HG03558 (cell line): ENCODE measurements at regions not wholly inside any gene's neighbourhood (a gene's known extent, or its start where the extent isn't known, plus 50 kb on each side); places are given as distances from the start of the nearest gene placed in this dataset.
"Not testable (repeated sequence)": the region's sequence is repeated elsewhere in the genome, so short reads cannot be mapped to it uniquely, and the experiment has no call there.

Source experiments
- ATAC-seq: cut with Tn5 transposase; IDR thresholded peaks from one replicate; pipeline ENCODE4 v1.9.1; 2021; ENCODE audit warnings: moderate number of reproducible peaks; ENCODE audit not compliant: unreplicated experiment; ENCODE audit errors: extremely low read depth

DNA sequence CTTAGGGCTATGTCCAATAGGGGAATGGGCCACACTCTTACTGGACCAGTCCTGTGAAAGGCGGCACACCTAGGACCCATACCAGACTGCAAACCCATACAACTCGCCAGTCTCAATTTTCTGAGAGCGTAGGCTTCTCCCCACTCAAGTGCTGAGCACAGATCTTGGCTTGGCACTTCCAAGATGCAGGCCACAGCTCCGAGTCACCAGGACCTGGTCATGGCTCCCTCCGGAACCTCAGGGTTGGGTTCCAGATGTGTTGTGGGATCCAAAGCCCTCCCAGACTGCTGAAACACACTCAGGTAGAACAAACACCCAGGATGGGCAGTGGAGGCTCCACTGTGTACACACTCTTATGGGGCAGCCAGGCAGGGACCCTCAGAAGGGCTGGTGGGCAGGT lies 103.3 kb downstream of the TMEM144 start:
- ATAC-seq = no peak

DNA sequence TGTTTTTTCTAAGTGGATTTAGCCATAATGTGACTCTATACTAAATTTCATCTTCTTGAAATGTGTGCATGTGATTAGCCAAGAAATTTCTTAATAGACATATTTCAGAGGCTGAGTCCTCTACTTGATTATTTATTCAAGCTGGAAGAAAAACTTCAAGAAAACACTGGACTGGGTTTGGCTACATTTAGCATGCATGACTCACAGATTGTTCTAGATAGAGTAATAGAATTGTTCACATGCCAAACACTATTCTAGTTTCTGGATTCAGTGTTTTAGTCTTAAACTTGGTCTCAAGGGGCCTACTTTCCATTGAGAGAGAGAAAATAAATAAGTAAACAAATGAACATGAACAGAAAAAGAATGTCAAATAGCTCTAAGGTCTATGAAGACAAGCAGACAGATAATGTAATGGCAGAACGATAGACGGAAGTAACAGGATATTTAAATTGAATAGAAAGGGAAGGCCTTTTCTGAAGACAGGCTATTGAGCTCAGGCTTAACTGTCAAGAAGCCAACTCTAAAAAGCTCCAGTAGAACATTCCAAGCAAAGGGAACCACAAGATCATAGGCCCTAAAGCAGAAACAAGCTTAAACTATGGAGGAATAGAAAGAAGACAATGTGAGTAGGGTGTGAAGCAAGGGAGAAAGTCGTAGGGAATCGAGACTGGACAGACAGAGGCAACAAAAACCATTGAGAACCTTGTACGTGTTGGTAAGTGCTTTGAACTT lies 104.6 kb downstream of the TMEM144 start:
- no peak for ATAC-seq

DNA sequence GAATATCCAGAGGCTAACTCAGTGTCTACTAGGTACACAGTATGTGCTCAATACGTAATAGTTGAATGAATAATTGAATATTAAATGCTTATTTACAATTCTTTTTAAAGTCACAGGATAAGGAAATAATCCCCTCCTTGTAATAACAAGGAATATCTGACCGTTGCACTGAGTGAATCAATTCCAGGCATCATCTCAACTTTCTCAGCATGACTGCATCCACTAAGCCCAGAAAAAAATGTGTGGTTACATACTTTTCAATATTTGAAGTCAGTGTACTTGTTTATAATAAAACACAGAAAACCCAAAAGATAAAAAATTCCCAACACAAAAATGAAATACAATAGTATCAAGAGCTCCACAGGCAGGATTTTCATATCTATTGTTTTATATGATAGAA lies 105.4 kb downstream of the TMEM144 start:
- ATAC-seq = no peak

DNA sequence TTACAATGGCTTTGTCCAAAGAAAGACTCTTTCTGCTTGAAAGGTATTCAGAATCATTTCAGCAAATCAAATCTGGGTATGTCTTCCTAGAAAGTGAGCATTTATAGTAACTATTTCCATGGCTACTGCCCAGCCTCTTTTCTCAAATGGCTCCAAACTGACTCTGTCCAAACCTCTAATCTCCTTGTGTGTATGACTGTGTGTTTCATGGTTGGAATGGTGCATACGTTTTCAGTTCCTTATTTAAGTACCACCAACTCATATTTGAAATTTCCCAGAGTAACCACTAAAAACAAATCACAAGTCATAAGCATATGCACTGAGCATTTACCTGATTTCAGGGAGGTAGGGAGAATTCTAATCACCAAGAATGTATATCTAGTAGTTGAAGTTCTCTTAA lies 106.0 kb downstream of the TMEM144 start:
- peak; percentile 45 for ATAC-seq

DNA sequence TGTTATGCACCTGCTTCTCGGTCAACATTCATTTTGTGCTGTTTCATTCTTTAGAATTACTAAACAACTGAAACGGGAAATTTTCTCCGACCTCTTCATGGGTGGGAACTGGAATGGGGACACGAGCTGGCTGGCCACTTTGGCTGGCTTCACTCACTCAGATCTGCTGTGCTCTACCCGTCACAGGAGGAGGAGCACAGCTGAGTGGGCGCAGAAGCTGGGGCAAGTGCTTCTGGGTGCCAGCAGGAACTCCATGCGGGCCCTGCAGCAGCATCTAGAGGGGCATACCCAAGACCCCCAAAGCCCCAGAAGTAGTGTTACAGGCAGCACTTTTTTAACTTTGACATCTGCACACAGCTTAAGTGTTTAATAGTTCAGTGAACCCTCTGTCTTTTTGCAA lies 109.6 kb downstream of the TMEM144 start:
- ATAC-seq = no peak

DNA sequence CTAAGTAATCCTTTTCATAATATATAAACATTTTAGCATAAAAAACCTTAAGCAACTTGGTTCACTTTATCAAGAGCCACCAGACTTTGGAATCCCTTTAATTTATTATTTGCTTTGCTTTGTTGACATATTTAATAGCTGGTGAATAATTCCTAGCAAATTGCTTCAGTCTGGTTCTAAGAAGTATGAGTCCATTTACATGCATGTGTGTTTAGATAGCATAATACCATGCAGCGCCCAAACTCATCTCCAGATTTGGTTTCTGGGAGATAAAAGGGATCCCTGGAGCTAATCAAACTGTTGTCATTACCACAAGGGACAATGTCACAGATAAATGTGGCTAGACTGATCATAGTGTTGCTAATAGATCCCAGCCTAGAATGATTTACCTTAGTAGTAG lies 111.8 kb downstream of the TMEM144 start:
- ATAC-seq = no peak

DNA sequence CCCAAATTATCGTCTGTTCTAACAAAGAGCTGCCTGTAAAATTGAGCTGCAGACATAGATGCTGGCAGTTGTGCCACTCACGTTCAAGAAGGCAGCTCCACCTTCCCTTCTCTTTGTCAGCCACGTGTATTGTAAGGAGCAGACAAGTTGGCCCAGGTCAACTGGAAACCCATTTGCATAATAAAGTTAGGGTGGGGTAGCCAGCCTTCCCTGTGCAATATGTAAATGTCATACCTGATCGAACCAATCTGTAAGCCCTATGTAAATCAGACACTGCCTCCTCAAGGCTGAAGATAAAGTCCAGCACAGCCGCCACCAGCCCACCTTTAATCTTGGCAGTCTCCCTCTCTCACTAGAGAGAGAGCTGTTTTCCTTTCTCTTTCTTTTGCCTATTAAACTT lies 117.2 kb downstream of the TMEM144 start:
- no peak for ATAC-seq

DNA sequence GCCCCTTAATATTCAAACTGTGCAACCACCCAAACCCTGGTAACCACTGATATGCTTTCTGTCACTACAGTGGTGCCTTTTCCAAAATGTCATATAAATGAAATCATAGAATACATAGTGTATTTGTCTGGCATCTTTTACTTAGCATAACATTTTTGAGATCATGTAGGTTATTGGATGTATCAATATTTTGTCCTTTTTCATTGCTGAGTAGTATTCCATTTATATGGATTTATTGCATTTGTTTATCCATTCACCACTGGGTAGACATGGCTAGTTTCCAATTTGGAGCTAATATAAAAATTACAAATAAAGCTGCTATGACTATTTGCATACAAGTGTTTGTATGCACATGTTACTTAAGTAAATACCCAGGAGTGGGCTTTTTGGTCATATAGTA lies 121.6 kb downstream of the TMEM144 start:
- no peak for ATAC-seq

DNA sequence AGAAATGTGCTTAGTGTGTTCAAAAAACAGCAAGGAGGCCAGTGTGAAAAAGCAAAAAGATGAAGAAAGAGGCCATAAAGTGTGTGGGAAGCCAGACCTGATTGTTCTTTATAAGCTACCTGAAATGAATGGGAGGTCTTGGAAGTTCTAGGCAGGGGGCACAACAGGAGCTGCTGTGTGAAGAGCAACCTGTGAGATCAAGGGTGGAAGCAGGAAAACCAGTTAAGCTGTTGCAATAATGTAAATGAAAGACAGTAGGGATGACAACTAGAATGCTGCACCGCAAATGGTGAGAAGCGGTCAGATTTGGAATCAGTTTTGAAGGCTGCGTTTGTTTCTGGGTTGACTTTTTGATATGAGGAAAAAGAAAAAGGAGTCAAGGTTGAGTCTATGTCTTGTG lies 123.5 kb downstream of the TMEM144 start:
- ATAC-seq = no peak

DNA sequence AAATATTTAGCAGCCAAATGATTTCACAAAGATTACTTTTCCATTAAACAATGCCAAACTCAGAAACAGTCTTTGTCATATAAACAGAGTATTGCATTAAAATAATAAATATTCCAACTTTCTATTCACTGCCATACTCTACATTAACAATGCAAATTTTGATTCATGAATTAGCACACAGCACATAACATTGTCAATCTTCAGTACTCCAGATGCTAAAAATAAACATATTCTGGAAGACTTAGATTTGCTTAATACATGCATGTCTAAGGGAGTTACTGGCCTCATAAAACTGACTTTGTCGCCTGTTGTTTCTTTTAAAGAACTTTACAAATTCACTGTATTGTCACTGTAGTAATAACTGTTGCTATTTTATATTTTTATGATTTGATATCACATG lies 131.6 kb downstream of the TMEM144 start:
- no peak for ATAC-seq

DNA sequence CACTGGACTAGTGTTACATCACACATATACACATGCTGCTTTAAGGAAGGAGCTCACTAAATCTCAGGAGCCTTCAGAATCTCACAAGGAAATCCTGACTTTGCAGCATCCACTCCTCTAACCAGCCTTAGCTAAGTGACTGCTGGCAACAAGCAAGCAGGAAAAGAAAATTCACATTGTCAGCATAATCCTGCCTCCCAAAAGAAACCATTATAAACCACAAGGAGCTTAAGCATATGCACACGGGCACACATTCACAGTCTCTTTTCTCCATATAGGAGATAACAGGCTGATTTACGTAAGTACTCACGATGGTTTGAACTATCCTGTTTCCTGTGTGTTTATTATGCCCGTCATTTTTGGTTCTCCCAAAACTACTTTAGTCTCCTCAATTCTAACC lies 136.3 kb downstream of the TMEM144 start:
- ATAC-seq = no peak

DNA sequence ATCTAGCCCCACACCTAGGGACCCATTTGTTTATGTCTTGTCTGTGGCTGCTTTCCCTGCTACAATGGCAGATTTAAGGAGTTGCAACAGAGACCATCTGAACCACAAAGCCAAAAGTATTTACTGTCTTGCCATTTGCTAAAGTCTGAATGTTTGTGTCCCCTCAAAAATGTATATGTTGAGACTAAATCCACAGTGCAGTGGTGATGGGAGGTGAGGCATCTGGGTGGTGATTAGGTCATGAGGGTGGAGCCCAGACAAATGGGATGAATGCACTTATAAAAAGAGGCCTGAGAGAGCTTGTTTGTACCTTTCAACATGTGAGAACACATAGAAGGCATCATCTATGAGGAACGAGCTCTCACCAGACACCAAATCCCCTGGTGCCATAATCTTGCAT lies 137.3 kb downstream of the TMEM144 start:
- no peak for ATAC-seq

DNA sequence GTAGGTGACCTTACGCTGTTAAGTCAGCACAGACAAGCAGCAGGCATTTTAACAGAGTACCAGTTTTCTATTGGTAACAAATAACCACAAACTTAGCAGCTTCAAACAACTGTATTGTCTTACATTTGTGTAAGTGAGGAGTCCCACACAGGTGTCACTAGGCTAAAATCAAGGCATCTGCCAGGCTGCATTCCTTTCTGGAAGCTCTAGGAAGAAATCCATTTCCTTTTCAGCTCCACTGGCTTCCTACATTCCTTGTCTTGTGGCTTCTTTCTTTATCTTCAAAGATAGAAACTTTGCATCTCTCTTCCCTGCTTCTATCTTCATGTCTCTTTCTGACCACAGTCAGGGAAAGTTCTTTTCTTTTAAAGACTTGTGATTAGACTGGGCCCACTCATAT lies 139.9 kb downstream of the TMEM144 start:
- ATAC-seq = no peak

DNA sequence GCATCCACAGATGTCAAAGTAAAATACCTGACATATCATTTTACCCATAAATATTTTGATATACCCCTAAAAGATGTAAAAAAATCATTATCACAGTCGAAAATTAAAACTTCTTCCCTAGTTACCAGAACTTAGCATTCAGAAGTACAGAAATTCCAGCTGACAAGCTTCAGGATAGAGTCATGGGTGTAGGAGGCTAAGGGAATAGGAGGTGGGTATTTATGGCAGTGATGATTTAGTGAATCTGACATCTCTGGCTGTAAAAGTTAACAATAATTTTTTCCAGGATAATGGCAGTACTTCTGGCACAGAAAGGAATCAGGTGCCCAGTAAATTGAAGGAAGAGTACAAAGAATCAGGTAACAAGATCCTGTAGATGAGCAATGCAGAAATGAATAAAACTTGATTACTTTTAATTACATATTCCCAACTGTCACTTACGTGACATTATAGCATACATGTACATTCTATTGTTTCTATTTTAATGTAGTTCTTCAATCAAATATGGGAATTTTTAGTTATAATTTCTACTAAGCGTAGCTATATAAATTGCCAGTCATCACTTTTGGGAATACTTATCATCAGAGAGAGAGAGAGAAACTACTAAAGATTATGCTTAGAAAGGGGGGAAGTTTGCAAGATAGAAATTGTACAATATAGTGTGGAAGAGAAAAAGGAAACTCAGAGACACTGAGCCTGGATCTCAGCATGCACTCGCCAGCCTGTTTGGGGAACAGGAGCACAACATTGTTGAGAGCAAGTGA lies 143.4 kb downstream of the TMEM144 start:
- ATAC-seq = no peak

DNA sequence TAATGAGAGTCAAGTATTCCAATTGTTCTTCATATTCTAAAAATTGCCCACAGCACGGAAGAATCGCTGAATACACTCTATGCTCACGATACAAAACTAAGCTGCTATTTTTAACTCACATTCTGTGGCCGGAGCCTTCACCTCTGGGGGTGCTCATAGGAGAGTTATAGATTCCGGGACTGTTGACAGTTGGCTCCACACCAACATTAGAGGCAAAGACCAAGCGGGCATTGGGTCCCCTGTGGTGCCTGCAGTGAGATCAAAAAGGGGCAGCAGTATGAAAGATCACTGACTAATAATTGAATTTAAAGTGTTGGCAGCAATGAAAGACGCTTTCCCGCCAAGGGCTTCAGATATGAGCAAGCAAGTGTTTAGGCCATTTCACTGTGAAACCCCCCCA lies 146.0 kb downstream of the TMEM144 start:
- ATAC-seq = no peak

DNA sequence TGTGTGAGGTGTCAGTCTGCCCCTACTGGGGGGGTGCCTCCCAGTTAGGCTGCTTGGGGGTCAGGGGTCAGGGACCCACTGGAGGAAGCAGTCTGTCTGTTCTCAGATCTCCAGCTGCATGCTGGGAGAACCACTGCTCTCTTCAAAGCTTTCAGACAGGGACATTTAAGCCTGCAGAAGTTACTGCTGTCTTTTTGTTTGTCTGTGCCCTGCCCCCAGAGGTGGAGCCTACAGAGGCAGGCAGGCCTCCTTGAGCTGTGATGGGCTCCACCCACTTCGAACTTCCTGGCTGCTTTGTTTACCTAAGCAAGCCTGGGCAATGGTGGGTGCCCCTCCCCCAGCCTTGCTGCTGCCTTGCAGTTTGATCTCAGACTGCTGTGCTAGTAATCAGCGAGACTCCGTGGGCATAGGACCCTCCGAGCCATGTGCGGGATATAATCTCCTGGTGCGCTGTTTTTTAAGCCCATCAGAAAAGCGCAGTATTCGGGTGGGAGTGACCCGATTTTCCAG lies 153.7 kb upstream of the RXFP1 start:
- not testable (repeated sequence) for ATAC-seq

DNA sequence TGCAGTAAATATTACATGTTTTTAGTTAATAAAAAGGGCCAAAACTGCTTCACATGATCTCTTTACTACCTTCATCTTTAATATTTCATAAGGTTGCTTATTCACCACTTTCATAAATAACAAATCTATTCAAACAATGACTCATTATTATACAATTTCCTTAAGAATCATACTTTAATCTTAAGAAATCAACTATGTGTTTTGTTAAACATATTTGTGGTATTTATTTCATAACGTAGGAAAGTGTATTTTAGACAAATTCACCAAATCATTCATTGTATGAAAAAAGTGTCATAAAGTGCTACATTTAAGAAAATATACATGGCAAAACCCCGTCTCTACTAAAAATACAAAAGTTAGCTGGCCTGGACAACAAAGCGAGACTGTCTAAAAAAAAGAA lies 150.5 kb upstream of the RXFP1 start:
- ATAC-seq = no peak

DNA sequence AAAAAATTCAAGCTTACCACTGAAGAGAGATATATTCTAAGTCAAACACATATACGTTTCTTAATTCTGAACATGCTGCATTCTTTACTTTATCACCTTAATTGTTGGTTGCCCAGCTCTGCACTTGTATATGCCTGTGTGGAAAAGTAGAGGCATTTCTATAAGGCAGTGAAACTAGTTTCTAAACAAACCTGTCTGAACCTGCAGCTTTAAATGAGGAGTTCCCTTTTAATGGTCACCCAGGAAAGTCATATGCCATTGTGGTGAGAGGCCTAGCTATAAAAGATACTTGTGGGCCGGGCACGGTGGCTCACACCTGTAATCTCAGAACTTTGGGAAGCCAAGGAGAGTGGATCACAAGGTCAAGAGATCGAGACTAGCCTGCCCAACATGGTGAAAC lies 147.4 kb upstream of the RXFP1 start:
- no peak for ATAC-seq

DNA sequence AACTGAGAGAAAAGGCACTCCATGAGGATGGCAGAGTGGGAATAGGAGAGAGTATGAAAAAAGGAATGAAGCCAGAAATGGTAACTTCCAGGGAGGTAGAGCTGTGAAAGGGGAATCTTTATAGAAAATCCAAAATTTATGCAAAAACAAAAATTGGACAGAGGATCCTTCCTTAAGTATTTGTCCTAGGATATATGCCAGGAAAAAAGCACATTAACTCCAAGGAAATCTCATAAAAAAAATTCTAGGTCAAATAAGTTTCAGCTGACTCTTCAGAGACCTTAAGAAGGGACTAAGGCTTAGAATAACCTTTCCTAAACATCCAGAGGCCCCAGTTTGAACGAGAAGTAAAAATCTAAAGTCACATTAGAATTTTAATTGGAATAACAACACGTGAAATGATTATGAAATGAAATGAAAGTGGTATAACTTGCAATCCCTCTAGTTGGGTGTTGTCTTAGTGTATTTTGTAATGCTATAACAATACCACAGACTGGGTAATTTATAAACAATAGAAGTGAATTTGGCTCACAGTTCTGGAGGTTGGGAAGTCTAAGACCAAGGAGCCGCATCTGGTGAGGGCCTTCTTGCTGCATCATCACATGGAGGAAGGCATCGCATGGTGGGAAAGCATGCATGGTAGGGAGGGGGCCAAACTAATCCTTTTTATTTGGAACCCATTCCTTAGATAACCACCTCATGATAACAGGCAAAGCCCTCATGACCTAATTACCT lies 145.4 kb upstream of the RXFP1 start:
- no peak for ATAC-seq

DNA sequence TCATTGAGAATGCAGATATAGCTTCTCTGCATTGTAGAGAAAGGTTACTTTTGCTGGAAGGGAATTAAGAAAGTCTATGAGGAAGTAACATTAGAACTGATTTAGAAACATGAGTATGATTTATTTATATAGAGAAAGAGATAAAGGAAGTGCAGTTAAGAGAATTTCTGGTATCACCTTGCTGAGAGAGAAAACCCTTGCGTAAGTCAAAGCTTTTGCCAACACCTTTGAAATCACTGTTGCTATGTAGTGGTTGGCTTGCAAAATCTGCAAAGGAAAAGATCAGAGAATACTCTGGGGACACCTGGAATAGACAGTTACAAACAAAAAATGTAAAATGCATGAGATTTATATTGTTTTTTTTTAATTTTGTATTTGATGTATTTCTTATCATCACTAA lies 137.3 kb upstream of the RXFP1 start:
- no peak for ATAC-seq

DNA sequence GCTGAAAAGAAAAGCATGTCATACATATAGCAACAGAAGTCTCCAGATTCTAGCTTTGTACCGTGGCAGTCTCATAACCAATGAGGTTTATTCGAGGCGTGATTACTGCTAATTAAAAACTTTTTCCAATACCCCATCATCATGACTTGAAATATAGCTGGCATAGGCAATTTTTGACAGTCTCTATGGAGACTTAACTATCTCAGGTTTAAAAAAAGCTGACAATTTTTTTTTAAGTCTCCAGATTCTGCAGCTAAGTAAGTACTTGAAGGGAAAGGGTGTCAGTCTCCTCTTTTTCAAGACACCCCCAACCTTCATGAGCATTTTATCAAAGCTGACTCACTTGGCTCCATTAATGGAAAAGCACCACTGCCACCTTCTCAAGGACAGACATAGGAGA lies 126.3 kb upstream of the RXFP1 start:
- no peak for ATAC-seq
